HEK293 (cell line): ENCODE measurements at regions not wholly inside any gene's neighbourhood (a gene's known extent, or its start where the extent isn't known, plus 50 kb on each side); places are given as distances from the start of the nearest gene placed in this dataset.

Experiments
- CTCF ChIA-PET: fragments of 350-600 bp; formaldehyde crosslinking; extraction: SDS; loops from one replicate; lab custom pipeline; 2021; ENCODE audit warnings: antibody characterized with exemption; lab: Yijun Ruan, JAX
- POLR2A ChIA-PET: fragments of 300-600 bp; formaldehyde crosslinking; extraction: SDS; loops from one replicate; lab custom pipeline; 2020; ENCODE audit warnings: antibody characterized with exemption, inconsistent platforms; lab: Yijun Ruan, JAX
- H3K27ac ChIP-seq: fragments of 200-500 bp; sonication (Bioruptor generic); 2 replicates; pipeline ENCODE4 v1.5.1; 2014; ENCODE audit warnings: low read depth, low read length, control low read depth, inconsistent platforms; ENCODE audit errors: extremely low read depth
- H3K36me3 ChIP-seq, 2 experiments: fragments of 200-500 bp in 1 of 2; sonication (Bioruptor generic) in 1 of 2; 1 replicate in 1 of 2; 2 replicates in 1 of 2; pipeline ENCODE4 v1.5.1; 2014 to 2017; ENCODE audit warnings: inconsistent platforms in 2 of 2, low read length in 2 of 2; ENCODE audit not compliant: control insufficient read depth in 2 of 2, insufficient read depth in 1 of 2
- H3K4me1 ChIP-seq: fragments of 200-500 bp; sonication (Bioruptor generic); 2 replicates; pipeline ENCODE4 v1.5.1; 2014; ENCODE audit warnings: mild to moderate bottlenecking, low read length, inconsistent platforms; ENCODE audit not compliant: control insufficient read depth, insufficient read depth
- H3K4me3 ChIP-seq: 2 replicates; pipeline ENCODE4 v1.5.1; 2011; ENCODE audit warnings: low read depth, mild to moderate bottlenecking, control low read depth, low read length, moderate library complexity
- H3K9me3 ChIP-seq: fragments of 200-500 bp; sonication (Bioruptor generic); 2 replicates; pipeline ENCODE4 v1.5.1; 2014; ENCODE audit warnings: low read depth, low read length, inconsistent platforms; ENCODE audit not compliant: control insufficient read depth, insufficient read depth
- AEBP2 ChIP-seq: fragments of 450-650 bp; formaldehyde crosslinking; IDR thresholded peaks from 2 replicates; pipeline ENCODE4 v1.5.1; 2016; ENCODE audit warnings: missing biosample characterization, missing genetic modification characterization, borderline replicate concordance
- BCL11A ChIP-seq: fragments of 450-650 bp; formaldehyde crosslinking; IDR thresholded peaks from 2 replicates; pipeline ENCODE4 v1.5.1; 2016; ENCODE audit warnings: low read depth, missing biosample characterization, missing genetic modification characterization
- GLI4 ChIP-seq: fragments of 450-650 bp; formaldehyde crosslinking; IDR thresholded peaks from 2 replicates; pipeline ENCODE4 v1.5.1; 2016; ENCODE audit warnings: missing biosample characterization, missing genetic modification characterization
- GLIS2 ChIP-seq: fragments of 450-650 bp; formaldehyde crosslinking; IDR thresholded peaks from 2 replicates; pipeline ENCODE4 v1.5.1; 2016; ENCODE audit warnings: missing biosample characterization, missing genetic modification characterization
- TRIM28 ChIP-seq: IDR thresholded peaks from 2 replicates; pipeline ENCODE4 v1.6.1; 2011; ENCODE audit warnings: low read length, control low read depth, borderline replicate concordance
- TSHZ1 ChIP-seq: fragments of 450-650 bp; formaldehyde crosslinking; IDR thresholded peaks from 2 replicates; pipeline ENCODE4 v1.5.1; 2016; ENCODE audit warnings: missing biosample characterization, missing genetic modification characterization, borderline replicate concordance
- ZBTB21 ChIP-seq: fragments of 450-650 bp; formaldehyde crosslinking; IDR thresholded peaks from 2 replicates; pipeline ENCODE4 v1.5.1; 2017; ENCODE audit warnings: missing biosample characterization, missing genetic modification characterization
- ZNF133 ChIP-seq: fragments of 450-650 bp; formaldehyde crosslinking; IDR thresholded peaks from 2 replicates; pipeline ENCODE4 v1.5.1; 2016; ENCODE audit warnings: missing biosample characterization, missing genetic modification characterization
- ZNF157 ChIP-seq: fragments of 450-650 bp; formaldehyde crosslinking; IDR thresholded peaks from 2 replicates; pipeline ENCODE4 v1.5.1; 2016; ENCODE audit warnings: missing biosample characterization, missing genetic modification characterization
- ZNF214 ChIP-seq: fragments of 450-650 bp; formaldehyde crosslinking; IDR thresholded peaks from 2 replicates; pipeline ENCODE4 v1.5.1; 2017; ENCODE audit warnings: missing biosample characterization, mild to moderate bottlenecking, missing genetic modification characterization, borderline replicate concordance
- ZNF324 ChIP-seq: fragments of 450-650 bp; formaldehyde crosslinking; IDR thresholded peaks from 2 replicates; pipeline ENCODE4 v1.5.1; 2016; ENCODE audit warnings: missing biosample characterization, missing genetic modification characterization
- ZNF510 ChIP-seq: fragments of 450-650 bp; formaldehyde crosslinking; IDR thresholded peaks from 2 replicates; pipeline ENCODE4 v1.5.1; 2018; ENCODE audit warnings: mild to moderate bottlenecking, missing genetic modification characterization, missing biosample characterization; ENCODE audit not compliant: insufficient replicate concordance
- ZNF514 ChIP-seq: fragments of 450-650 bp; formaldehyde crosslinking; IDR thresholded peaks from 2 replicates; pipeline ENCODE4 v1.5.1; 2016; ENCODE audit warnings: missing biosample characterization, missing genetic modification characterization
- ZNF610 ChIP-seq: fragments of 450-650 bp; formaldehyde crosslinking; IDR thresholded peaks from 2 replicates; pipeline ENCODE4 v1.5.1; 2016; ENCODE audit warnings: missing biosample characterization, missing genetic modification characterization, borderline replicate concordance
- ZNF621 ChIP-seq: fragments of 450-650 bp; formaldehyde crosslinking; IDR thresholded peaks from 2 replicates; pipeline ENCODE4 v1.5.1; 2017; ENCODE audit warnings: missing biosample characterization, missing genetic modification characterization
- ZNF792 ChIP-seq: fragments of 450-650 bp; formaldehyde crosslinking; IDR thresholded peaks from 2 replicates; pipeline ENCODE4 v1.5.1; 2016; ENCODE audit warnings: missing biosample characterization, missing genetic modification characterization
- ZSCAN16 ChIP-seq: fragments of 450-650 bp; formaldehyde crosslinking; IDR thresholded peaks from 2 replicates; pipeline ENCODE4 v1.5.1; 2016; ENCODE audit warnings: missing biosample characterization, missing genetic modification characterization

- CTCF ChIA-PET = no interaction called here
- no peaks in the 10 kb centered on the region for H3K4me1 ChIP-seq
- H3K9me3 ChIP-seq = no peaks in the 10 kb centered on the region
- no peak overlapping the region for H3K27ac ChIP-seq
- TF ChIP-seq ZBTB21 (tag by site-specific recombination) (no peak), GLI4 (tag by site-specific recombination) (no peak), TRIM28 (no peak), ZNF621 (tag by site-specific recombination) (no peak), ZNF133 (tag by site-specific recombination) (no peak), ZNF514 (no peak), ZNF610 (tag by site-specific recombination) (no peak), TSHZ1 (no peak), GLIS2 (tag by site-specific recombination) (no peak), ZSCAN16 (tag by site-specific recombination) (no peak), AEBP2 (tag by site-specific recombination) (no peak), ZNF157 (tag by site-specific recombination) (no peak), BCL11A (tag by site-specific recombination) (no peak), ZNF792 (tag by site-specific recombination) (no peak), ZNF214 (tag by site-specific recombination) (no peak), ZNF324 (tag by site-specific recombination) (no peak), ZNF510 (tag by site-specific recombination) (no peak)
- POLR2A ChIA-PET = no interaction called here
- H3K4me3 ChIP-seq = no peak overlapping the region
- H3K36me3 ChIP-seq = no peaks in the 10 kb centered on the region
Measured at GRCh38 chr7:63931985-63932577, 66.6 kb upstream of the ZNF722 start.
